ENCODE measurements at regions not wholly inside any gene's neighbourhood (a gene's known extent, or its start where the extent isn't known, plus 50 kb on each side); places are given as distances from the start of the nearest gene placed in this dataset.

DNA sequence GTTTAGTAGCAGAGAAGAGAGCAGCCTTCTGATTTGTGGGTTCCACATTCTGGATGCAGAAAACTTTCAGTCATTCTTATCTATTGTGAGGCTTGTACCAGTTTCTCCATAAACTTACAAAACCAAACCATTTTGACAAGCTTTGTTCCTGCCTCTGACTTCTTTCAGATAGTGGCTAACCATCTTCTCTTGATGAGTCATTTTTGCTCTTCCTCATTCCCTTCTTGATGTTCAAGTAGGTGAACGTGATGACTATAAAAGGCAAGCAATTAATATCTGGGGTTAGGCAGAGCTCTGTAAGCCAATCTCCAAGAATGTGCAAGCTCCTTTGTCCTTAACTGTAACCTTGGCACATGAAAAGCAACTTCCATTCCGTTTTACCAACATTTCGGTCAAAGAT lies 2083.1 kb upstream of the PIK3C3 start:
- Histone ChIP-seq H3K36me3 (no peaks in the 10 kb centered on the region), H3K27ac (no peak overlapping the region), H3K4me3 (no peak overlapping the region), H3K4me1 (ENCODE audit: low read depth) (no peaks in the 10 kb centered on the region), H3K27me3 (no peaks in the 10 kb centered on the region), H3K9me3 (ENCODE audit: low read depth) (no peaks in the 10 kb centered on the region)
- TF ChIP-seq, protein P1, sequence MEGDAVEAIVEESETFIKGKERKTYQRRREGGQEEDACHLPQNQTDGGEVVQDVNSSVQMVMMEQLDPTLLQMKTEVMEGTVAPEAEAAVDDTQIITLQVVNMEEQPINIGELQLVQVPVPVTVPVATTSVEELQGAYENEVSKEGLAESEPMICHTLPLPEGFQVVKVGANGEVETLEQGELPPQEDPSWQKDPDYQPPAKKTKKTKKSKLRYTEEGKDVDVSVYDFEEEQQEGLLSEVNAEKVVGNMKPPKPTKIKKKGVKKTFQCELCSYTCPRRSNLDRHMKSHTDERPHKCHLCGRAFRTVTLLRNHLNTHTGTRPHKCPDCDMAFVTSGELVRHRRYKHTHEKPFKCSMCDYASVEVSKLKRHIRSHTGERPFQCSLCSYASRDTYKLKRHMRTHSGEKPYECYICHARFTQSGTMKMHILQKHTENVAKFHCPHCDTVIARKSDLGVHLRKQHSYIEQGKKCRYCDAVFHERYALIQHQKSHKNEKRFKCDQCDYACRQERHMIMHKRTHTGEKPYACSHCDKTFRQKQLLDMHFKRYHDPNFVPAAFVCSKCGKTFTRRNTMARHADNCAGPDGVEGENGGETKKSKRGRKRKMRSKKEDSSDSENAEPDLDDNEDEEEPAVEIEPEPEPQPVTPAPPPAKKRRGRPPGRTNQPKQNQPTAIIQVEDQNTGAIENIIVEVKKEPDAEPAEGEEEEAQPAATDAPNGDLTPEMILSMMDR (IDR thresholded peaks at IDR 0.05; ENCODE audit: low read depth, low read length) = no peak
- DNase-seq (ENCODE audit: low read depth in 1 of 2, low spot score in 1 of 2) = peak in 1 of 2 donors; percentile 3

DNA sequence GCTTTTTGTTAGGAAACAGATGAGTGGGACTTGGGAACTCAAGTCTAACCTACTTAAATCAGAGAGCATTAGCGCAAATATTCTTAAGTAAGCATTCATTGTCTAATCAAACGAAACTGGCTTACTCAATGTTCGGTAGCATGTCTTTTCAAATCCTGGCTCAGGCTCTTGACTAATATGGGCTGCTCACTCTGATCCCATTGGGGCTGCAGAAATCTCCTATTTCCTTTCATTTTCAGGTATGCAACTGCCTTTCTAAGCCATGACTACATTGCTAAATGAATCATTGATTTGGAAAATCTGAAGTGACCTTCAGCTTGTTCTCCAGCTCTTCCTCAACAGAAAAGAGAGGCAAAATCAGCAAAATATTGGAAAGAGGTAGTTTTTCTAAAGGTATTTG lies 2084.4 kb upstream of the PIK3C3 start:
- no peaks in the 10 kb centered on the region for H3K36me3 ChIP-seq
- H3K9me3 ChIP-seq (ENCODE audit: low read depth) = no peaks in the 10 kb centered on the region
- TF ChIP-seq, protein P1 (IDR thresholded peaks at IDR 0.05; ENCODE audit: low read depth, low read length) = no peak
- DNase-seq (ENCODE audit: low read depth in 1 of 2, low spot score in 1 of 2) = no peak
- H3K27me3 ChIP-seq = no peaks in the 10 kb centered on the region
- H3K4me1 ChIP-seq (ENCODE audit: low read depth) = no peaks in the 10 kb centered on the region
- no peak overlapping the region for H3K4me3 ChIP-seq
- H3K27ac ChIP-seq = no peak overlapping the region

DNA sequence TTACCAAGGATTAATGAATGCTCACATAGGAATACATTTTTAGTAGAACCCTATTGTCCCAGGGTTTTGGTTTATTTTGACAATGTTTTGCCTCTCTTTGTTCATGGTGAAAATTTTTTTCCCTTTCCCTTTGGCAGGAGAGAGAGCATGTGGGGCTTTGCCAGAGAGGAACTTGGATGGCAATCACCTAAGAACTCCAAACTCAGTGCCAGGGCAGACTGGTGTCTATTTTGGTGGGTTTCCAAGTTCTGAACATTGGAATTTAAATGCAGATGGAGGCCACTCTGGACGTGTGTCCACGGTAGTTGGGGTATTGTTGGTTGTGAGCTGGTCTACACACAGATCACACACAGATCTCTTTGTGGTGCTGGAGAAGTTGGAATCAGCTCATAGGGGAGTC lies 2091.1 kb upstream of the PIK3C3 start:
- TF ChIP-seq, protein P1 (IDR thresholded peaks at IDR 0.05; ENCODE audit: low read depth, low read length) = no peak
- no peak for DNase-seq (ENCODE audit: low read depth in 1 of 2, low spot score in 1 of 2)
- Histone ChIP-seq H3K4me1 (ENCODE audit: low read depth) (no peaks in the 10 kb centered on the region), H3K36me3 (no peaks in the 10 kb centered on the region), H3K27ac (no peak overlapping the region), H3K27me3 (no peaks in the 10 kb centered on the region), H3K9me3 (ENCODE audit: low read depth) (no peaks in the 10 kb centered on the region), H3K4me3 (no peak overlapping the region)

DNA sequence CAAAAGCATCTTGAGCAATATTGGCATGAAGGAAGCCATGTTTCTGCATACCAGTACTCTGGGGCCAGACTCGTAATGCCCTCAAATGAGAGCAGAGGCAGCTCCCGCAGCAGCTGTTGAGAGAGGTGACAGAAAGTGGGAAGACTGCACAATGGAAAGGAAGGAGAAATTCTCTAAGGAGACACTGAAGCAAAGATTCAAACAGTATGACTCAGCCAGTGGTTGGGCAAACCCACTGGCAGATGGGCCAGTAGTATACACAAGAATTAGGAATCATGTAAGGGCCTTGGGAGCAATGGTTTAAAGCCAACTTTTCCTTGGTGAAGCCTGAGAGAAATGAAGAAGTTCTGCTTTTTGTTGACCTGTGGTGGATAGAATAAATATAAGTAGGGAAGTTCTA lies 2092.7 kb upstream of the PIK3C3 start:
- TF ChIP-seq, protein P1 (IDR thresholded peaks at IDR 0.05; ENCODE audit: low read depth, low read length) = no peak
- no peak overlapping the region for H3K4me3 ChIP-seq
- no peaks in the 10 kb centered on the region for H3K4me1 ChIP-seq (ENCODE audit: low read depth)
- no peaks in the 10 kb centered on the region for H3K27me3 ChIP-seq
- H3K36me3 ChIP-seq = no peaks in the 10 kb centered on the region
- H3K9me3 ChIP-seq (ENCODE audit: low read depth) = no peaks in the 10 kb centered on the region
- no peak for DNase-seq (ENCODE audit: low read depth in 1 of 2, low spot score in 1 of 2)
- no peak overlapping the region for H3K27ac ChIP-seq

DNA sequence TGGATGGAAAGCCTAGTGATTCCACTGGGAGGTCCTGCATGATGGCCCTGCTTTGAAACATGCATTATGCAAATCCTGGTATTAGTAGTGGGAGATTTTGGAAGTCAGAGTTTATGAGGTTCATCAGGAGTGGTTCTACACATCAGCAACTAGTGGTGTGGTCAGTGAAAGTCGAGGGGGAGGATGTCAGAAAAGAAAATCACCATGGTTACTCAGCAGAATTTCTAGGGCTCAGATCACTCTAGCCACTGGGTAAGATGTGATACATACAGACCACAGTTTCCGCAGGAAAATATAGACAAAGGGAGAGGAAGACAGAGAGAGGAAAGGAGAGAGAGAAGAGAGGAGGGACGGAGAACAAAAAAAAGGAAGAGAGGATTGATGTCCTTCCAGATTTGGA lies 2100.7 kb upstream of the PIK3C3 start:
- DNase-seq (ENCODE audit: low read depth in 1 of 2, low spot score in 1 of 2) = no peak
- Histone ChIP-seq H3K27me3 (no peaks in the 10 kb centered on the region), H3K4me1 (ENCODE audit: low read depth) (no peaks in the 10 kb centered on the region), H3K4me3 (no peak overlapping the region), H3K36me3 (no peaks in the 10 kb centered on the region), H3K27ac (no peak overlapping the region), H3K9me3 (ENCODE audit: low read depth) (no peaks in the 10 kb centered on the region)
- TF ChIP-seq, protein P1 (IDR thresholded peaks at IDR 0.05; ENCODE audit: low read depth, low read length) = no peak

DNA sequence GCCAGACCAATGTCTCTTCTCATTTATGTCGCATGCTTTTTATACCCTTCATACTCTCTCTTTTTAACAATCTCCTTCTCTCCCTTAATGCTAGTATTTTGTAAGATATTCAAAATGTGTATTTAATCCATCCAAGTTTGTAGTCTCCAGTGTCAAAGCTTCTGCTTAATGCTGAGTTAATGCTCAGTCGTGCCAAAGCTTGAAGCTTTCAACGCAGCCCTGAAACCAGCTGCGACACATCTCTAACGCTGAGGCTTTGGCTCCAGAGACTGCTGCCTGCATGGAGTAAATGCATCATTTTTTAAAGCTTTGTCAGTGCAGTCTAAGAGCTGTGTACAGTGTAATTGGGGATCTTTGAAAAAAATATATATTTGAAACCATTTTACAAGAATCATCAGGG lies 2108.8 kb upstream of the PIK3C3 start:
- H3K4me3 ChIP-seq = no peak overlapping the region
- H3K9me3 ChIP-seq (ENCODE audit: low read depth) = no peaks in the 10 kb centered on the region
- no peaks in the 10 kb centered on the region for H3K36me3 ChIP-seq
- H3K27me3 ChIP-seq = no peaks in the 10 kb centered on the region
- DNase-seq (ENCODE audit: low read depth in 1 of 2, low spot score in 1 of 2) = peak; percentile 22 to 82
- no peak overlapping the region for H3K27ac ChIP-seq
- TF ChIP-seq, protein P1 (IDR thresholded peaks at IDR 0.05; ENCODE audit: low read depth, low read length) = no peak
- H3K4me1 ChIP-seq (ENCODE audit: low read depth) = no peaks in the 10 kb centered on the region

Measured in cardiac muscle cell (in vitro differentiated cells and primary cell).